Parathyroid adenoma (tissue), 2 donors: ENCODE measurements at regions not wholly inside any gene's neighbourhood (a gene's known extent, or its start where the extent isn't known, plus 50 kb on each side); places are given as distances from the start of the nearest gene placed in this dataset.

ENCODE experiments used
- H2AFZ ChIP-seq: fragments of 300-600 bp; sonication (generic); one replicate; pipeline ENCODE4 v1.7.0; 2017; ENCODE audit warnings: antibody characterized with exemption, mild to moderate bottlenecking
- H3K27ac ChIP-seq: fragments of 300-600 bp; sonication (generic); one replicate; pipeline ENCODE4 v1.7.0; 2017
- H3K27me3 ChIP-seq: fragments of 300-600 bp; sonication (generic); one replicate; pipeline ENCODE4 v1.7.0; 2017; ENCODE audit warnings: low read length; ENCODE audit not compliant: control insufficient read depth, insufficient read depth
- H3K36me3 ChIP-seq: fragments of 300-600 bp; sonication (generic); one replicate; pipeline ENCODE4 v1.7.0; 2017; ENCODE audit warnings: low read length; ENCODE audit not compliant: control insufficient read depth, insufficient read depth
- H3K4me1 ChIP-seq: fragments of 300-600 bp; sonication (generic); one replicate; pipeline ENCODE4 v1.7.0; 2017; ENCODE audit warnings: control low read depth
- H3K4me2 ChIP-seq: fragments of 300-600 bp; sonication (generic); one replicate; pipeline ENCODE4 v1.7.0; 2017; ENCODE audit warnings: low read length
- H3K4me3 ChIP-seq: fragments of 300-600 bp; sonication (generic); one replicate; pipeline ENCODE4 v1.7.0; 2017; ENCODE audit warnings: low read depth, low read length
- H3K79me2 ChIP-seq: fragments of 300-600 bp; sonication (generic); one replicate; pipeline ENCODE4 v1.7.0; 2017; ENCODE audit warnings: control low read depth
- H3K9ac ChIP-seq: fragments of 300-600 bp; sonication (generic); one replicate; pipeline ENCODE4 v1.7.0; 2017; ENCODE audit warnings: mild to moderate bottlenecking
- H3K9me3 ChIP-seq: fragments of 300-600 bp; sonication (generic); one replicate; pipeline ENCODE4 v1.7.0; 2017; ENCODE audit warnings: low read length; ENCODE audit not compliant: control insufficient read depth
- CTCF ChIP-seq: fragments of 300-600 bp; sonication (generic); IDR thresholded peaks from one replicate; pipeline ENCODE4 v1.7.0; 2017; ENCODE audit warnings: antibody characterized with exemption, mild to moderate bottlenecking
- donor health status: primary hyperparathyroidism.

GRCh38 chr12:127519779-127520178 is 747.2 kb upstream of the TMEM132C start:
- H3K4me2 ChIP-seq, result no peak overlapping the region
- no peaks in the 10 kb centered on the region for H3K36me3 ChIP-seq
- no peaks in the 10 kb centered on the region for H3K9me3 ChIP-seq
- H3K9ac ChIP-seq, result no peak overlapping the region
- H3K4me3 ChIP-seq, result no peak overlapping the region
- H2AFZ ChIP-seq, result no peak overlapping the region
- no peaks in the 10 kb centered on the region for H3K4me1 ChIP-seq
- no peaks in the 10 kb centered on the region for H3K79me2 ChIP-seq
- no peaks in the 10 kb centered on the region for H3K27me3 ChIP-seq
- no peak for TF ChIP-seq CTCF
- H3K27ac ChIP-seq, result no peak overlapping the region

GRCh38 chr12:127526925-127527324 is 740.0 kb upstream of the TMEM132C start:
- Histone ChIP-seq H3K4me2 (no peak overlapping the region), H3K4me3 (no peak overlapping the region), H3K9ac (no peak overlapping the region), H3K9me3 (no peaks in the 10 kb centered on the region), H3K36me3 (no peaks in the 10 kb centered on the region), H3K27ac (no peak overlapping the region), H3K27me3 (no peaks in the 10 kb centered on the region), H3K4me1 (no peaks in the 10 kb centered on the region), H3K79me2 (no peaks in the 10 kb centered on the region), H2AFZ (no peak overlapping the region)
- TF ChIP-seq CTCF, result no peak

- Histone ChIP-seq H3K4me3 (no peak overlapping the region), H3K4me1 (no peaks in the 10 kb centered on the region)
These were observed 738.4 kb upstream of the TMEM132C start for GRCh38 chr12:127528551-127528950.

GRCh38 chr12:127531542-127531941 is 735.4 kb upstream of the TMEM132C start:
- Histone ChIP-seq H3K4me1 (no peaks in the 10 kb centered on the region), H3K9me3 (no peaks in the 10 kb centered on the region), H3K27me3 (no peaks in the 10 kb centered on the region), H3K9ac (no peak overlapping the region), H2AFZ (no peak overlapping the region), H3K4me3 (no peak overlapping the region), H3K27ac (no peak overlapping the region), H3K36me3 (no peaks in the 10 kb centered on the region), H3K4me2 (no peak overlapping the region), H3K79me2 (no peaks in the 10 kb centered on the region)
- no peak for TF ChIP-seq CTCF

More at GRCh38 chr12:127528551-127528950, 738.4 kb upstream of the TMEM132C start:
- Histone ChIP-seq H3K4me2 (no peak overlapping the region), H3K27me3 (no peaks in the 10 kb centered on the region), H3K79me2 (no peaks in the 10 kb centered on the region), H2AFZ (no peak overlapping the region), H3K9me3 (no peaks in the 10 kb centered on the region), H3K27ac (no peak overlapping the region), H3K36me3 (no peaks in the 10 kb centered on the region), H3K9ac (no peak overlapping the region)
- no peak for TF ChIP-seq CTCF

- H2AFZ ChIP-seq, result no peak overlapping the region
- H3K27ac ChIP-seq, result no peak overlapping the region
- H3K4me2 ChIP-seq, result no peak overlapping the region
- no peaks in the 10 kb centered on the region for H3K36me3 ChIP-seq
- no peaks in the 10 kb centered on the region for H3K27me3 ChIP-seq
- H3K9me3 ChIP-seq, result no peaks in the 10 kb centered on the region
- H3K4me3 ChIP-seq, result no peak overlapping the region
- H3K79me2 ChIP-seq, result no peaks in the 10 kb centered on the region
- H3K4me1 ChIP-seq, result no peaks in the 10 kb centered on the region
- H3K9ac ChIP-seq, result no peak overlapping the region
- TF ChIP-seq CTCF, result no peak
These were observed 733.6 kb upstream of the TMEM132C start for GRCh38 chr12:127533353-127533752.
